ENCODE measurements at regions not wholly inside any gene's neighbourhood (a gene's known extent, or its start where the extent isn't known, plus 50 kb on each side); places are given as distances from the start of the nearest gene placed in this dataset.

DNA sequence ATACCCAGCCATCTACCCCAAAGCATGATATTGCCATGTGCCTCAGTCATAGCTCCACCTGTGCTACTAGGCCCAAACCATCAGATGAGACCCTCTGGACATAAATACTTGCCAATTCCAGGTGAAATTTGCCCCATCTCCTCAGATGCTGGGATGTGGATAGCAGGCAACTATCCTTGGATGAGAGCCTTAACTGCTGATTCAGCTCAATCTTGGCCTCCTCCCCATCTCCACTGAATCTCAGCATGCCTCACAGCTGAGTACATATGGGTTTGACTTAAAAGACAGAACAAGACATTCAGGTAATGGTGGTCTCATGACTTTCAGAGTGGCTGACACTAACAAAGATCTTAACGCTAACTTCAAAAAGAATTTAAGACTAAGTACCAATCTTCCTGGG lies 50.8 kb upstream of the KLHL13 start:
- DNase-seq, result no peak

DNA sequence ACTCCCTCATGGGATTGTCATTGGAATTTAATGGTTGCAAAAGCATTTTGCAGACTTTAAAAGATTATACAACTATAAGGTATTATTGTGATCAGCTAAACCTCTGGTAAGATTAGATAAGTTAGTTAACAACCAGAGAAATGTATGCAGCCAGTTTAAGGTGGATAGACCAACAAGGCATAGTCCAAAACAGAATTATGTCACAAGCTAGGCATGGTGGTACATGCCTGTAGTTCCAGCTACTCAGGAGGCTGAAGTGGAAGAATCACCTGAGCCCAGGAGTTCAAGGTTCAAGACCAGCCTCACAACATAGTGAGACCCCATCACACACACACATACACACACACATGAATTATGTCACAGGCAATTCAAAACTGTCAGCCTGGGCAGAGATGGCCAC lies 54.7 kb upstream of the KLHL13 start:
- no peak for DNase-seq

DNA sequence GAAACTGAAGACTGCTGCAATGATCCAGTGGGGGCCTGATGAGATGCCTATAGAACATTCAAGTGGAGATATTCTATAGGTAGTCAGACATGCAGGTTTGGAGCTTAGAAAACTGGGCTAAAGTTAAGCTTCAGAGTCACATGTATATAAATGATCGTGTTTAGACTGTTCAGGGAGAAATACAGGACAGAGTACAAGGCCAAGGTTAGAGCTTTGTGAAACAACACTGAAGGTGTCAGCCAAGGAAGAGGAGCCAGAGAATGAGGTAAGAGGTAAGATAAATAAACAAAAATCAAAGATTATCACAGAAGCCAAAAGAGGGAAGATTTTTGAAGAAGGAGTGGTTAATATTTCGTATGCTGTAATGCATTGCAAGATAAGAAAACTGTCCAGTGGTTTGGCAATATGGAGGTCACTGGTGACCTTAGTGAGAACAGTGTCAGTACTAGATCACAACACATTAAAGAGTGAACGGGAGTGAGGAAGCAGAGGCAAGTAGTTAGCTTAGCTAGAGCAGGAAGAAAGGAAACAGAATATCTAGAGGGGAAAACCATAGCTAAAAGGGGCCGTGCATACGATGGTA lies 58.0 kb upstream of the KLHL13 start:
- no peak for DNase-seq

DNA sequence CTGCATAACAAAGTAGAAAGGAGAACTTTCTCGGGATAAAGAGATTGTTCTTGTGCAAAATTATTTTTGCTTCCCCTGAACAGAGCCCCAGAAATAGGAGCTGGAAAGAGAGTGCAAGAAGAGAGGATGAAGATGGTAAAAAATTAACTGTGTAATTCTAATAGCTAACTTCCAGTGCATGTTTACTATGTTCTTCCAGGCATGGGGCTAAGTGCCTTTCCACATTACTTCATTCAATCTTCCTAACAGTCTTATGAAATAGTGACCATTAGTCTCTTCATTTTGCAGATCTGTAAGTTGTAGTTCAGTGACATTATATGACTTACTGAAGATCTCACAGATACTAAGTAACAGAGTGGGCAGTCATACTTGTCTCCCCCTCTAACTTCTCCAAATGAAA lies 61.1 kb upstream of the KLHL13 start:
- no peak for DNase-seq

DNA sequence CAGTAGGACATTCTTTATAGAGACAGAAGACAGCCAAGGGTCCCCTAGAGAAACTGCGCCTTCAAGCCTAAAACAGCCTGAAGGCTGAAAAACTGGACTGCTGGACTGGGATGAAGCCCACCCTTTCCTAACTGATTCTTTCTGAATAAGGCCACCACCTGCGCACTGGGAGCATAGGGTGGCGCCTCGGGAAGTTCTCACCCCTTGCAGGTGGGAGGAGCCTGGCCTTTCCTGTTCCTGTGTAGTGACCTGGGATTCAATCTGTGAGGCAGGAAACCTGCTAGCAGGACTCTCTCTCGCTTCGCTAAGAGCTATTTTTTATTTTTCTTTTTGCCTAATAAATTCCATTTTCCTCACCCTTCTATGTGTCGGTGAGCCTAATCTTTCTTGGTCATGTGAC lies 61.8 kb upstream of the KLHL13 start:
- no peak for DNase-seq

DNA sequence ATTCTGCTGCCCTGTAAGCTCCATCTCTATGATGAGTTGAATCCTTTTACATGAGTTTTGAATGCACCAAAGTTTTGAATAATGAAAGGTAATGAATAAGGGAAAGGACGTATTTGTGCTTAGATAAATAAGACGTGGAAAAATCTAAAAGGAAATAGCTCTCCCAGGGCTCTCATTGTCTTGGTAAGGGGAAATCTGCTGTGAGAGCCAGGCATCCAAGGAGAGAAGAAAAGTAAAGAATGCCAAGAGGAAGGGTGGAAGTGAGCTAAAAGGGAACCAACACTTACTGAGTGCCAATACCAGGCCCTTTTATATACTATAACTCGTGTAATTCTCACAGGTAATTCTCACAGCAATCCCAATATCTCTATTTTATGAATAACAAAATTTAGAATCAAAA lies 62.6 kb upstream of the KLHL13 start:
- no peak for DNase-seq

DNA sequence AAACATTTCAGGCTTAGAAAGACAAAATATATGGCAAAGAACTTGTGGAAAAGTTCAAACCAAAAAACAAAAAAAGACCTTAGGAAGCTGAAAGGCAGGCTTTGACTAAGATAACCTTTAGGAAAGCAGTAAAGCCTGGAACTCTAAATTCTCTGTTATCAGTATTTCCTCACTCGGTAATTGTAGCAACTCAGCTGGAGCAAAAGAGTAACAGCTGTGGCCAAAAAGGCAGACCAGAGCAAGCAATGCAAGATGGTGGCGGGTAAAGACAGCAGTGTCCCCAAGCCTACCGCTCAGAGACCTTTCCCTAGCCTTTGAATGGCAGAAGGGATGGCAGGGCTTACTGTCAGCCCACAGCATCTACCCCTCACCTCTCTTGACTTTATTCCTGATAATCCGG lies 63.1 kb upstream of the KLHL13 start:
- no peak for DNase-seq

DNA sequence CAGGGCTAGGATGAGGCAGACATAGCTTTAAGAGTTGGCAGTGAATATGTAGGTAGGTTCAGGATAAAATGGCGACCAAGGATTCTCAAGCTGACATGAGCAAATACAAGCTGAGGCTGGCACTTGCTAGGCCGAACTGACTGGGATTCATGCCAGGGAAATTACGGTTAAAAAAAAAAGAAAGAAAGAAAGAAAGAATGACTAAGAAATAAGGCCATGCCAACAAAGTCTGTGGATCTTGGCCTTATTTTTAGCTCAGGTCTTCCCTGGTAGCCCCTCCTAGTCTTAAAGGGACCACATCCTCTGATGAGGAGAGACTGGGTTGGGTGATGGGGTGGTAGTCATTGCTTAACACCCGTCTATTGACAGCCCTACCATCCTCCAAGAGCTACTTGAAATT lies 64.4 kb upstream of the KLHL13 start:
- DNase-seq, result no peak

DNA sequence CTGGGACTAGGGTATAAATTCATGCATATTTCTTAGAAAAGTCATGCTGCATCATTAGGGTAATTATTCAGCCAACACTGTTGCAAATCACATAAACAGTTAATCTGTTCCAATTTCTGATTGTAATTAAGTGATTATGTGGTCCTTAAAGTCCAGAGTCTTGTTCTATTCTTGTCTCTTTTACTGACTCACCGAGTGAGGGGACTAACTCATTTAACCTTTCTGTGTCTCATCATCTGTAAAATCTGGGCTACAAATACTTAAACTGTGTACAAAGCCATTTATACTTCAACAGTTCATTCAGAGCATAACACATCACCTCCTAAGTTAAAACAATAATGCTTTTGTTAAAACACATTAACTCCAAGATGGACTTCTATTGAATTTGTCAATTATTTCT lies 65.4 kb upstream of the KLHL13 start:
- DNase-seq, result no peak

DNA sequence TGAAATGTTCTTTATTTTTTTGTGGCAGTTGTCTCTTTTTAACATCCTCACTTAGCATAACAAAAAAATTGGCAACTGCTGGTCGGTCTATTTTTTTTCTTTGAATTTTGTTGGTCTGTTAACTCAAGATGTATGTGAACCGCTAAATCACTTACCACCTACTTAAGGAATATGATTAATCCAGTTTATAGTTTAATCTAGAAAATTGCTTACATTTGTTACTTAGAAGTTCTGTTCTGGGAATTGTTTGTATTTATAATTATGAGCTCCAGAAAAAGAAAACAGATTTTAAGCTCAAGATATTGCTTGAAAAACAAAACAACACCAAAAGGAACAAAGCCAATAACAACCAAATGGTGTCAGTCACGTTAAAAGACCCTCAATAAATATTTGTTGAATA lies 66.1 kb upstream of the KLHL13 start:
- no peak for DNase-seq

DNA sequence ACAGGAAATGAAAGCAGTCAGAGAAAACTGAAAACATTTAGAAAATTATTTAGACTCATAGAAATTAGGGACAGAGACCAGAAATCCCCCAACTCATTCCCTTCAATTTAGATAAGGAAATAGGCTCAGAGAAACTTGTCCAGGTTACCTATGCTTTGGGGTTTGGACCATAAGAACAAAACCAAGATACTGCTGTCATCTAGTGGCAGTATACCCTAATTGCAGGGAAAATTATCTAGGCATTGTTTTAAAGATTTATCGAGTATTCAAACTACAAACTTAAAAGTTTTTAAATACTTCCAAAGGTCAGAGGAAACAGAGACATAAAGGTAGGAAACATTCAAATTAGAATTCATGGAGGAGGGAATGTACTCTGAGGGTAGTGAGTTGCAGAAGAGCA lies 67.0 kb upstream of the KLHL13 start:
- DNase-seq, result no peak

DNA sequence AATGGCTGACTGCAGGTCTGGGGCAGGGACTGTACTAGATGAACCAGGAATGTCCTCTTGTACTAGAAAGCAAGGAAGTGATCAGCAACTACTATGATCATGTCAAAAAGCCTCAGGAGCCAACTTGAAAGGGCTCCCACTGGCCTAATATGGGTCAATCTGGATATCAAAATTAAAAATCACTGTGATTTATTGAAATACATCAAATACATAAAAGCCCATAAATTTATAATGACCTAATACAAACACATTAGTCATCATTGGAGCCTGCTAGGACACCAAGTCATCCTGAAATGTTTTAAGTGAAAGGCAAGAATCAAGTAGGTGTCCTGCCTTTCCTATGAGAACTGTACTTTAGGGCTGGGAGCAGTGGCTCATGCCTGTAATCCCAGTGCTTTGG lies 70.5 kb upstream of the KLHL13 start:
- DNase-seq, result no peak

DNA sequence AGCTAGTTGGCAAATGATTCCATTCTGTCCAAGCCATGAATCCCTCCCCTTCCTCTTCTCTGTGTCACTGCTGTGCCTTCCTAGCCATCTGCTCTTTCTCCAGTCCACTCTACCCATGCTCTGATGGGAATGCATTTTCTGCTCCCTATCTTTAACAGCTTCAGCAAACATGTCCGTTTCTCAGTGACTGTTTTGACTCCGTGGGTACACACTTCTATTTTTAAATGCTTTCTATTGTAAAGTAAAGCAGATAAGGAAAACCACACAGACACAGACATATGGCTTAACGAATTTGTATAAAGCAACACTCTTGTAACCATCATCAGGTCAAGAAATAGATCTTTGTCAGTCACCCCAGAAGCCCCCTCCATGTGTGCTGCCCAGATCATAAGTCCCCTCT lies 72.4 kb upstream of the KLHL13 start:
- no peak for DNase-seq

DNA sequence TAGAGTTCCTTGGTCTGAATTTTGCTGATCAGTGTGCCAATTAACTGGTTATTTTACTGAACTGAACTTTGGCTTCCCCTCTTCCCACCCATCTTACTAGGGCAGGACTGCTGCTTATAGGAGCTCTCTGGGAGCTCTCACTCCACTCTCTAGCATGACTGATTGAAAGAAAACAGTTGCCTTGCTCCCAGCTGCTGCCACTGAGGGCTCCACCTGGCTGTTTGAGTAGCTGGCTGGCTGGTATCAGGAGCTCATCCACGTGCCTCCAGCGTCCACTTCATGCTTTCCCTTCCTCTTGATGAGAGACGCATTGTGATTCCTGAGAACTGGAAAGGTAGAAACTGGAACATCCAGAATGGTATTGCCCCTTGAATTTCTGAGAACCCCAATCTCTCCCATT lies 73.0 kb upstream of the KLHL13 start:
- DNase-seq, result no peak

DNA sequence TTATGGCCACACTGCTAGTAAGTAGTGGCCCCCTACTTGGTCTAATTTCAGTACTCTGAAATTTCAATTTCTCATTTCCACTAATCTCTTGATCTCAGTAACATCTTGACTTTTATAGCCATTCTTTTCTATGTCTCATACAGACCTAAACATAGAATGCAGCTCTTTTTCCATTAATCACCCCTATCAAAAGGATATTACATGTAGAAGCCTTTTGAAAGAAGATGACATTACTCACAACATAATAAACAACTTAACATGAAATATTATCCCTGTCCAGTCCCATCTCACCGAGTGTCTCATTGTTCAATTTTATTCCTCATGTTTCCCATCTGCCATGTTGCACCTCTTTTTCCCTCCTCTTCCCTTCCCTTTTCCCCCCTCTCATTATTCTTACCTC lies 81.1 kb upstream of the KLHL13 start:
- no peak for DNase-seq

DNA sequence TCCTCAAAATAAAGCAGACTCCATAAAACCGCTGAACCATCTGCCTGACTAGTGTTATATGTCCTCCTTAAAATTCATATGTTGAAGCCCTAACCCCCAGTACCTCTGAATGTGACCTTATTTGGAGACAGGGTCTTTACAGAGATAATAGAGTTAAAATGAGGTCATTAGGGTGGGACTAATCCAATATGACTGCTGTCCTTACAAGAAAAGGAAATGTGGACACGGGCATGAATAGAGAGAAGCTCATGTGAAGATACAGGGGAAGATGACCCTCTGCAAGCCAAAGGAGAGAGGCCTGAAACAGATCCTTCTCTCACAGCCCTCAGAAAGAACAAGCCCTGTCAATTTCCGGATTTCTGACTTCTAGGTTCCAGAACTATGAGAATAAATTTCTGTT lies 82.0 kb upstream of the KLHL13 start:
- no peak for DNase-seq

DNA sequence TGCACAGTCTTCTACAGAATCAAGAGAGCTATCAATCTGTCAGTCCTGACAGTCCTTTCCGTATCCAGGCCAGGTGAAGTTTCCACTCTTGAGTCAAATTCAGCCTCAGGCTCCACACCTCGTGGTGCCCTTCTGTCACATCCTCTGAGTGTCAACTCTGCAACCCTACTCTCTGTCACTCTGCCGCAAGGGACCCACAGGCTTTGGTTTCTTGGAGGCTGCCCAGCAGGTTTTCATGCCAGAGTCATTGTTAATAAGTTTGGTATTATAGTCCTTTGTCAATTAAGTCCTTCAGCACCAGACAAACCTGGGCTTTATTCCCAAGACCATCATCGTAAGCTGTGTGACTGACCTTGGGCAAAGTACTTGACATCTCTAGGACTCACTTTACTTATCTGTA lies 83.4 kb upstream of the KLHL13 start:
- DNase-seq, result no peak

DNA sequence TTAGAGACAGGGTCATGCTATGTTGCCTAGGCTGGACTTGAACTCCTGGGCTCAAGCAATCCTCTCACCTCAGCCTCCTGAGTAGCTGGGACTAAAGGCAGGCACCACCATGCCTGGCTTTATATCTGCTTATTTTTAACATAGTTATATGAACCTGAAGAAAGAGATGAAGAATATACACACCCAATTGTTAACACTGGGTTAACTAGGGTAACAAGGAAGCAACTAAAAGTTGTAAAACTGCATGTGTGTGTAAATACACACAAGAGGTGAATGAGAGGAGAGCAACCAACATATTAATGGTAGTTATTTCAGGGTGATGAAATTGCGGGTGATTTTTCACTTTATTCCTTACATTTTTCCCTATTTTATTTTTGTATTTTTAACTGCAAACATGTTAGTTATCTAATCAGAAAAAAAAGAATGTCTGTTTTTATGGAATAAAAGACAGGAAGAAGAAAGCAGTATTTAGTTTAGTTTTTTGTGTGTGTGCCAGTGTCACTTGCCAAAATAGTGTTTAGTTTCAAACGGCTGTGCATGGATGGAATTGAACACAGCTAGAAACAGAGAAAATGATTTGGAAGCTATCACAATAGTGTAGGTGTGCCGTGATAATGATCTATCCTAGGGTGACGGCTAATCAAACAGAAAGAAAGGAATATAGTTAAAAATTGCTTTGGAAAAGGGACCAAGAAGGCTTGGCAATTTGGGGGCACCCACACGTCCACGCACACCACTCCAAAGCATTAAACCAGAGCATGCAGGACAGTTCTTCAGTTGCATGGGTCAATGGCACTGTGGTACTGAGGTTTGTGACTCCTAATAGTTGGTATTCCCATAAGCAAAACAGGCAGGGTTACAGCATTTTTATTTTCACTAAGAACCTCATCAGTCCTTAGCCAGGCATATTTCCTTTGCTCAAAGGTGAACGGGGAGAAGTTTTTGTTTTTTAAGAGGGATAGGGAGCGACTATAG lies 89.1 kb upstream of the KLHL13 start:
- no peak for DNase-seq

DNA sequence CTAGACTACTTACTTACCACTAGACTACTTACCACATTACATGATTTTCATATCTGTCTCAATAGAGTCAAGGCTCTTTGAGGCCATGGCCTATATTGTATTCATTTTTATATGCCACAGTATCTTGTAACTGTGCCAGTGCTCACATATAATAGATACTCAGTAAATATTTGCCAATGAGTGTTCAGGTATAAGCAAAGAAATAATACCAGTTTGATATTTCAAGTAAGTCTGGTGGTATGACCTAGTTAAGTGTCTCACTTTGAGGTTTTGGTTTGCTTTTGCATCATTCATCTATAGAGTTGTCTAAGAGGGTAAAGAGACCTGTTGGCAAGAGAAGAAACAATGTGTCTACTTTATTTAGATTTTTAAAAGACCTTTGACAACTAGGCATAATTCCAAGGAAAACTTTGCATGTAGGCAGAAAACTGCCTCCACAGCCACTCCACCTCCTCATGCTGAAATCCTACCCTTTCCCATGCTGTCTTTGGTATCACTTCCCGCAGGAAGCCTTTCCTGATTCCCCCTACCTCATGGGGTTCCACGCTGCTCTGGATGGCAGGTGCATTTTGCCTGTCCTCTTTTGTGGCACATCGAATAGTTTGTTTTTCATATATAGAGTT lies 91.3 kb upstream of the KLHL13 start:
- DNase-seq, result no peak

DNA sequence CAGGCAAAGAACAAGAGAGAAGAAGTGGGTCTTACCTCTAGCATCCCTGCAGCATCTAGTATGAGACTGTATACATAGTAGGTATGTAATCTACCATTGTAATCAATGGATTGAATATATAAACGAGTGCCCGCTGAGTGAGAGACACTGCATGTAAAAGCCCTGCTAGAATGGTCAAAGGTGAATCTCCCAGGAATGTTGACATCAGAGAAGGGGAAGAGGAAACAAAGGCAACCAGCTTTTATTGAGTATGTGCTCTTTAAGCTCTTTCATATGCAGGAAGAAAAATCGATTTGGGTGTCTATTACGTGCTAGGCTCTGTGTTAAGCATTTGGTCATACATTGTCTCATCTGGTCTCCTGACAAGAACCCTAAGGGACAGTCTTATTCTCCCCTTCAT lies 91.9 kb upstream of the KLHL13 start:
- no peak for DNase-seq

DNA sequence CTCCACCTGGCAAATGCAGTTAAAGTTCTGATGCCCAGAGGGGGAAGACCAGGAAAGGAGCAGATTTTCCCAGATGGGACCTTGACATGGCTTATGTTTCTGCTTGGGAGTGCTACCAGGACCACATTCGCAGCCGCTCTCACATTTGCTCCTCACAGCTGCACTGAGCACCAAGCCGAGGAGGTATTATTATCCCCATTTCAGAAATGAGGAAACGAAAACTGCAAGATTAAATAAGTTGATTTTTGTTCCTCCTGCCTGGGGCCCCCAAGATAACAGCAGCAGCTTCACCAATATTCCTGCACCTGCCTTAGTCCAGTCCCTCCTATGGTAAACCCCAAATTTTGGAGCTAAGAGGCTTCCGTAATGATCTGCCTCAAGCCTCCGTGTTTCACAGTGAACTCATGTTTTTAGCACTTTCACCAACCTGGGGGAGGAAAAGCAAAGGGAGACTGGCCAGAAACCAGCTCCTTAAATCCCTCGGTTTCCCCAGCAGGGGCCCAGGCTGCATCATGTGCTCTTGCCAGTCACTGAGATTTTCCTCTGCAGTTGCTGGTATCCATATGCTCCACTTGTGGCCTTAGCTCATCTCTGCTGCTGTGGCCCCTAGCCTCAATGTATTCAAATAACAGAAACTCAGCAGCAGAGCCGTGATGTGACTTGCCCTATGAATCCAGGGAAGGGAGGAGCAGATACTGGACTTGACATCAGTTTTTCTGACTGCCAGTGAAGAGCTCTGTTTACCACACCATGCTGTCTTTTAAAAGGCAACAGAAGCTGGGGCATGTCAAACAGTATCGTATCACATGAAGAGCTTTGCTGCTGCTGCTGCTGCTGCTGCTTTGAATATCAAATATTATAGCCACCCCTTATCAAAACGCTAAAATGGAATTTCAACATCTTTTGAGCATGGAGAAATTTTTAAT lies 95.5 kb upstream of the KLHL13 start:
- no peak for DNase-seq

DNA sequence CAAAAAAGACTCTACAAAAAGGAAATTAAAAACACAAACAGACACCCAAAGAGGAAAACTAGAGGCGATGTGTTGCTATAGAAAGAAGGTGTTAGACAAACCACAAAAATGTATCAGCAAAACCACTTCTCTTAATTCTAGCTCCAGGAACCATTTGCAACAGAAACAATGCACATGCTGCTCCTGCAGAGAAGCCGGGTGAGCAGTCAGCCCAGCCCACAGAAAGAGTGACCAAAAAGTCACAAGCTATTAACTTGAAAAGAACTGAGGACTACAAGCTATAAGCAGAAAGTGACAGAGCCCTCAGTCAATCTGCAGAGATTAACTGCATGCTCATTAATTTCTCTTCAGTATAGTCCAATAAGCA lies 96.2 kb upstream of the KLHL13 start:
- no peak for DNase-seq

DNA sequence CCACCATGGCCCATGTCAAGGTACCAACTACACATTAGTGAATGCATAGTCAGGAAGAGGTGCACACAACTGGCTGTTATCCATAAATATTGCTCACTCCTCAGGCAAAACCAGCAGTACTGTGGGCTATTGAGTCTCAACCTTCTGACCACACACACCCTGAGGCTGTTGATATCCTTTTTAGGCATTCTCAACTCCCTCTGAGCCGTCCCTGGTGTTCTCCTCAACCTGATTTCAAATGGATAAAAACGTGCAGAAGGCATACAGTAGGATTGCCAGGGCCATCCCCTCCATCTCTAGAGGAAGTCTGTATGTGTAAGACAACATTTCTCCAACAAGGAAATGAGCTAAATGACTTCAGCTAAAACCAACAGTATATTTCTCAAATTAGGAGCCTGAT lies 98.7 kb upstream of the KLHL13 start:
- DNase-seq, result no peak

Measured in stimulated activated CD4-positive, alpha-beta T cell treated with anti-CD3 and anti-CD28 coated beads, Interleukin-4, amount 100 ng/mL, for 1 hour (primary cell).